Heart left ventricle (tissue), 16 donors: ENCODE measurements at regions not wholly inside any gene's neighbourhood (a gene's known extent, or its start where the extent isn't known, plus 50 kb on each side); places are given as distances from the start of the nearest gene placed in this dataset.

ENCODE experiments used
- ATAC-seq, 4 donors: fragments of 200-7000 bp; cut with Tn5 transposase; one replicate each; pipeline ENCODE4 v1.9.1; 2020 to 2022; ENCODE audit warnings: moderate library complexity in 4 of 4, mild to moderate bottlenecking in 3 of 4, moderate number of reproducible peaks in 1 of 4
- DNase-seq, 5 donors: peaks; one replicate each; pipeline ENCODE4 v3.0.0-alpha.2; 2020
- H3K27ac ChIP-seq, 12 donors: fragments of 200-600 bp; sonication (generic) in 4 of 12; one replicate each; pipeline versions ENCODE4 v1.5.0 to v1.8.0; 2016 to 2022; ENCODE audit warnings: mild to moderate bottlenecking in 2 of 12
- H3K27me3 ChIP-seq, 9 donors: fragments of 200-600 bp; sonication (generic) in 2 of 9; one replicate each; pipeline versions ENCODE4 v1.5.1 to v1.8.0; 2016 to 2022; ENCODE audit warnings: mild to moderate bottlenecking in 3 of 9
- H3K36me3 ChIP-seq, 9 donors: fragments of 200-600 bp; sonication (generic) in 2 of 9; one replicate each; pipeline versions ENCODE4 v1.5.0 to v1.8.0; 2018 to 2022; ENCODE audit warnings: mild to moderate bottlenecking in 2 of 9
- H3K4me1 ChIP-seq, 12 donors: fragments of 200-600 bp; sonication (generic) in 4 of 12; one replicate each; pipeline versions ENCODE4 v1.5.0 to v1.8.0; 2016 to 2022; ENCODE audit warnings: mild to moderate bottlenecking in 3 of 12
- H3K4me3 ChIP-seq, 12 donors: fragments of 200-600 bp; sonication (generic) in 4 of 12; one replicate each; pipeline versions ENCODE4 v1.5.0 to v1.8.0; 2017 to 2022; ENCODE audit warnings: mild to moderate bottlenecking in 9 of 12, moderate library complexity in 4 of 12
- H3K9me3 ChIP-seq, 12 donors: fragments of 200-600 bp; sonication (generic) in 4 of 12; one replicate each; pipeline versions ENCODE4 v1.5.0 to v1.8.0; 2016 to 2022; ENCODE audit warnings: mild to moderate bottlenecking in 1 of 12
- CTCF ChIP-seq, 12 donors: fragments of 200-600 bp; sonication (generic) in 4 of 12; IDR thresholded peaks; one replicate each; pipeline versions ENCODE4 v1.5.0 to v1.8.0; 2018 to 2022; ENCODE audit warnings: antibody characterized with exemption in 12 of 12, mild to moderate bottlenecking in 5 of 12
- POLR2A ChIP-seq, 2 donors: fragments of 450-650 bp; IDR thresholded peaks; one replicate each; pipeline ENCODE4 v1.6.1; 2017; ENCODE audit warnings: antibody characterized with exemption in 2 of 2, mild to moderate bottlenecking in 2 of 2, moderate library complexity in 2 of 2
- WGBS, 4 donors: extraction: QIAGEN DNeasy Blood & Tissue Kit in 2 of 4; methylation state at CpG; one replicate each; pipeline versions ENCODE4 v1.1.5 to v1.1.7; 2013 to 2018; 5-methylcytosine and 5-hydroxymethylcytosine counted together
- intact Hi-C, 10 donors: fragments of 100-400 bp; cut with DNase I; formaldehyde crosslinking; loops; one replicate each; pipeline versions ENCODE4 v1.11.1 to v1.14.2; 2022
- donor health status: ischemic (EF 13 %, LVEDD 7.1; RV severe dilation, severe dysfunction).
- donor health status: healthy with polysubstance abuse.
- donor health status: DM: no; HTN: yes; CAD: no.
- donor health status: DM: no; HTN: no; CAD: no.
- donor health status: ischemic (EF 25% LVEDD 6.9; RV normal size, moderate dysfunction).
- donor health status: ischemic (EF 25% LVEDD 5.7; RV mildly dilated, moderate dysfunction).
- donor health status: healthy.
- donor health status: DM: yes; HTN: yes; CAD: no.
- donor health status: ischemic (EF 35%, LVEDD 5.7; RV mildly dilated, moderate dysfunction).
- donor health status: nonischemic (EF 11% LVEDD 7.7; RV severe dilation, severe dysfunction).
- donor health status: DM: yes; HTN: yes; CAD: no.
- donor health status: PGD.
- donor health status: ischemic (EF 29% LVEDD 5.4; RV normal size, mild dysfunction).
- donor health status: nonischemic (EF 23%, LVEDD 6.1; RV moderate dilation, normal function).

GRCh38 chr16:14339694-14340093 is 268.6 kb downstream of the MRTFB start:
- ATAC-seq (no peak), DNase-seq (no peak)
- TF ChIP-seq POLR2A (IDR thresholded peaks at IDR 0.05) (no peak), CTCF (IDR thresholded peaks at IDR 0.05) (no peak)
- Histone ChIP-seq H3K9me3 (peaks cover 0 to 8% (median 0%) of the 10 kb centered on the region in 12 donors), H3K27me3 (no peaks in the 10 kb centered on the region), H3K4me3 (no peak overlapping the region), H3K27ac (no peak overlapping the region), H3K4me1 (peaks cover 0 to 4% (median 0%) of the 10 kb centered on the region in 12 donors), H3K36me3 (no peaks in the 10 kb centered on the region)
- intact Hi-C loops: loop anchor here in 1 of 10 donors (10.0 kb wide), 1 partner anchor 55 kb away; no protein-coding TSS in a partner anchor
- WGBS, 4 donors: 77 to 89% (median 82%) methylated on average over 2 of the region's 2 CpGs

- intact Hi-C loops: loop anchor here in 1 of 10 donors (10.0 kb wide), 1 partner anchor 56 kb away; no protein-coding TSS in a partner anchor
- Histone ChIP-seq H3K4me3 (no peak overlapping the region), H3K4me1 (no peaks in the 10 kb centered on the region), H3K36me3 (no peaks in the 10 kb centered on the region), H3K9me3 (peaks cover 0 to 8% (median 0%) of the 10 kb centered on the region in 12 donors), H3K27me3 (no peaks in the 10 kb centered on the region), H3K27ac (no peak overlapping the region)
- 65 to 79% (median 76%) methylated on average over 3 to 4 of the region's 4 CpGs for WGBS, 4 donors
- no peak for TF ChIP-seq POLR2A (IDR thresholded peaks at IDR 0.05)
- TF ChIP-seq CTCF (IDR thresholded peaks at IDR 0.05): no peak
- DNase-seq: no peak
- ATAC-seq: no peak
Measured at GRCh38 chr16:14338969-14339368, 267.9 kb downstream of the MRTFB start.

- no peak overlapping the region for H3K4me3 ChIP-seq
- H3K27ac ChIP-seq: no peak overlapping the region
- no peaks in the 10 kb centered on the region for H3K4me1 ChIP-seq
- TF ChIP-seq CTCF (IDR thresholded peaks at IDR 0.05) (no peak), POLR2A (IDR thresholded peaks at IDR 0.05) (no peak)
- H3K9me3 ChIP-seq: peaks cover 0 to 8% (median 0%) of the 10 kb centered on the region in 12 donors
- no peaks in the 10 kb centered on the region for H3K27me3 ChIP-seq
- intact Hi-C loops: loop anchor here in 1 of 10 donors (10.0 kb wide), 1 partner anchor 57 kb away; no protein-coding TSS in a partner anchor
- ATAC-seq (no peak), DNase-seq (no peak)
- no peaks in the 10 kb centered on the region for H3K36me3 ChIP-seq
Measured at GRCh38 chr16:14338236-14338635, 267.1 kb downstream of the MRTFB start.

GRCh38 chr16:14337303-14338191 is 266.4 kb downstream of the MRTFB start:
- no peak overlapping the region for H3K27ac ChIP-seq
- H3K4me3 ChIP-seq: no peak overlapping the region
- WGBS, 4 donors: 59 to 63% (median 61%) methylated on average over 22 of the region's 22 CpGs
- H3K4me1 ChIP-seq: no peaks in the 10 kb centered on the region
- H3K9me3 ChIP-seq: peaks cover 0 to 8% (median 0%) of the 10 kb centered on the region in 12 donors
- intact Hi-C loops: loop anchor here in 1 of 10 donors (10.0 kb wide), 1 partner anchor 57 kb away; no protein-coding TSS in a partner anchor
- peak in 3 of 4 donors; percentile 34 to 63 (median 55) for ATAC-seq
- TF ChIP-seq POLR2A (IDR thresholded peaks at IDR 0.05) (no peak), CTCF (IDR thresholded peaks at IDR 0.05) (no peak)
- H3K27me3 ChIP-seq: no peaks in the 10 kb centered on the region
- H3K36me3 ChIP-seq: no peaks in the 10 kb centered on the region
- no peak for DNase-seq
